Osteocyte (in vitro differentiated cells): ENCODE measurements at regions not wholly inside any gene's neighbourhood (a gene's known extent, or its start where the extent isn't known, plus 50 kb on each side); places are given as distances from the start of the nearest gene placed in this dataset.
A peak's percentile ranks its signal among the peaks of the same experiment; 100 is the strongest.

ENCODE experiments used
- DNase-seq: peaks from one replicate; pipeline ENCODE4 v3.0.0; 2021; ENCODE audit warnings: mixed read lengths; ENCODE audit not compliant: unreplicated experiment; ENCODE audit errors: extremely low spot score
- H3K27ac Mint-ChIP-seq: one replicate; pipeline ENCODE4 v1.8.0; 2021; ENCODE audit warnings: mild to moderate bottlenecking, mixed read lengths; ENCODE audit not compliant: unreplicated experiment
- H3K27me3 Mint-ChIP-seq: one replicate; pipeline ENCODE4 v1.8.0; 2021; ENCODE audit warnings: mixed read lengths; ENCODE audit not compliant: unreplicated experiment
- H3K36me3 Mint-ChIP-seq: one replicate; pipeline ENCODE4 v1.8.0; 2021; ENCODE audit warnings: mixed read lengths; ENCODE audit not compliant: unreplicated experiment
- H3K4me1 Mint-ChIP-seq: one replicate; pipeline ENCODE4 v1.8.0; 2021; ENCODE audit warnings: mixed read lengths; ENCODE audit not compliant: unreplicated experiment
- H3K4me3 Mint-ChIP-seq: one replicate; pipeline ENCODE4 v1.8.0; 2021; ENCODE audit warnings: mild to moderate bottlenecking, moderate library complexity, mixed read lengths; ENCODE audit not compliant: unreplicated experiment
- H3K9me3 Mint-ChIP-seq: one replicate; pipeline ENCODE4 v1.8.0; 2021; ENCODE audit warnings: mixed read lengths; ENCODE audit not compliant: unreplicated experiment
- TF ChIP-seq, protein P1 (sequence below): fragments of 200-600 bp; sonication (generic); IDR thresholded peaks from 2 replicates; pipeline ENCODE4 v1.5.0; 2021; ENCODE audit warnings: antibody characterized with exemption, mild to moderate bottlenecking, moderate library complexity

DNA sequence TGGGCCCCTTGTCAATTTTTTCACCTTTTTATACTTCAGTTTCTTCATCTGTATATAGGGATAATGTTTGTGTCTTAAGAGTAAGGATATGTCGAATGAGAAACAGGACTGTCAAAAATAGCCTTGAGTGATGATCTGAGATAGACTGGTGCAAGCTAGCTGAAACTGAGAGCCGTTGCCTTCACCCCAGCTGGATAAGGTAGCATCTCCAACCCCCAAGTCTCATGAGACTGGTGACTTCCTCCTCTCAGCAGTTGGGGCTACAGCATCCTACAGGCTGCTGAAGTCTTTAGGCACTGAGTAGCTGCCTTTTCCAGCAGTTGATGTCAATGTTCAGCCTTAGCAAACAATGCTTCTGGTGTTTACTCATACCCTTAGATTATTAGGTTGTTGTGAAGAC lies 330.2 kb downstream of the OSTF1 start:
- no peak for DNase-seq
- TF ChIP-seq, protein P1, sequence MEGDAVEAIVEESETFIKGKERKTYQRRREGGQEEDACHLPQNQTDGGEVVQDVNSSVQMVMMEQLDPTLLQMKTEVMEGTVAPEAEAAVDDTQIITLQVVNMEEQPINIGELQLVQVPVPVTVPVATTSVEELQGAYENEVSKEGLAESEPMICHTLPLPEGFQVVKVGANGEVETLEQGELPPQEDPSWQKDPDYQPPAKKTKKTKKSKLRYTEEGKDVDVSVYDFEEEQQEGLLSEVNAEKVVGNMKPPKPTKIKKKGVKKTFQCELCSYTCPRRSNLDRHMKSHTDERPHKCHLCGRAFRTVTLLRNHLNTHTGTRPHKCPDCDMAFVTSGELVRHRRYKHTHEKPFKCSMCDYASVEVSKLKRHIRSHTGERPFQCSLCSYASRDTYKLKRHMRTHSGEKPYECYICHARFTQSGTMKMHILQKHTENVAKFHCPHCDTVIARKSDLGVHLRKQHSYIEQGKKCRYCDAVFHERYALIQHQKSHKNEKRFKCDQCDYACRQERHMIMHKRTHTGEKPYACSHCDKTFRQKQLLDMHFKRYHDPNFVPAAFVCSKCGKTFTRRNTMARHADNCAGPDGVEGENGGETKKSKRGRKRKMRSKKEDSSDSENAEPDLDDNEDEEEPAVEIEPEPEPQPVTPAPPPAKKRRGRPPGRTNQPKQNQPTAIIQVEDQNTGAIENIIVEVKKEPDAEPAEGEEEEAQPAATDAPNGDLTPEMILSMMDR = no peak
- Mint-ChIP-seq H3K4me3 (no peak overlapping the region), H3K36me3 (no peaks in the 10 kb centered on the region), H3K27me3 (peaks cover 11% of the 10 kb centered on the region), H3K4me1 (peaks cover 17% of the 10 kb centered on the region), H3K27ac (no peak overlapping the region), H3K9me3 (no peaks in the 10 kb centered on the region)

DNA sequence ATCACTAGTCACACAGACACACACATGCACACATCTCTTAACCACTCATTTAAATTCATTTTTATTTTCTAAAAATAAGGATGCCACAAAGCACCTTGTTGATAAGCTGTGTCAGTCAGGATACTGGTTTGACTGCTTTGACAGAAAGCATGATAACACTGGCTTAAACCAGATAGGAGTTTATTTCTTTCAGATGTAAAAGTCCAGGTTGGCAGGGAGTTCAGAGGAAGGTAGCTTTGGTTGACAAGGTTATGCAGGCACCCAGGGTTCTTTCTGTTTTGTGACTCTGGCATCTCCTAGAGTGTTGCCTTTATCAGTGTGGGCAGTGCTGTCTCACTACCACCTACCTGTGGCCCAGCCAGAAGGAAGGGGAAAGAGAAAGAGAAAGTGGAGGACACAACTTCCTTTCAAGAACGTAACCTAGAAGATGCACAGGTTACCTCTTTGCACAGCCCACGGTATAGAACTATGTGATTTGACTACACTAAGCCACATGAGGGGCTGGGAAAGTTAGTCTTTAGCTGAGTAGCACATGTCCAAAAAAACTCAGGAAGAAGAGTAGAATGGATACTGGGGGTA lies 334.7 kb downstream of the OSTF1 start:
- no peaks in the 10 kb centered on the region for H3K9me3 Mint-ChIP-seq
- peaks cover 26% of the 10 kb centered on the region for H3K27me3 Mint-ChIP-seq
- no peak overlapping the region for H3K4me3 Mint-ChIP-seq
- no peaks in the 10 kb centered on the region for H3K36me3 Mint-ChIP-seq
- TF ChIP-seq, protein P1 = no peak
- no peak for DNase-seq
- no peaks in the 10 kb centered on the region for H3K4me1 Mint-ChIP-seq
- H3K27ac Mint-ChIP-seq = no peak overlapping the region

DNA sequence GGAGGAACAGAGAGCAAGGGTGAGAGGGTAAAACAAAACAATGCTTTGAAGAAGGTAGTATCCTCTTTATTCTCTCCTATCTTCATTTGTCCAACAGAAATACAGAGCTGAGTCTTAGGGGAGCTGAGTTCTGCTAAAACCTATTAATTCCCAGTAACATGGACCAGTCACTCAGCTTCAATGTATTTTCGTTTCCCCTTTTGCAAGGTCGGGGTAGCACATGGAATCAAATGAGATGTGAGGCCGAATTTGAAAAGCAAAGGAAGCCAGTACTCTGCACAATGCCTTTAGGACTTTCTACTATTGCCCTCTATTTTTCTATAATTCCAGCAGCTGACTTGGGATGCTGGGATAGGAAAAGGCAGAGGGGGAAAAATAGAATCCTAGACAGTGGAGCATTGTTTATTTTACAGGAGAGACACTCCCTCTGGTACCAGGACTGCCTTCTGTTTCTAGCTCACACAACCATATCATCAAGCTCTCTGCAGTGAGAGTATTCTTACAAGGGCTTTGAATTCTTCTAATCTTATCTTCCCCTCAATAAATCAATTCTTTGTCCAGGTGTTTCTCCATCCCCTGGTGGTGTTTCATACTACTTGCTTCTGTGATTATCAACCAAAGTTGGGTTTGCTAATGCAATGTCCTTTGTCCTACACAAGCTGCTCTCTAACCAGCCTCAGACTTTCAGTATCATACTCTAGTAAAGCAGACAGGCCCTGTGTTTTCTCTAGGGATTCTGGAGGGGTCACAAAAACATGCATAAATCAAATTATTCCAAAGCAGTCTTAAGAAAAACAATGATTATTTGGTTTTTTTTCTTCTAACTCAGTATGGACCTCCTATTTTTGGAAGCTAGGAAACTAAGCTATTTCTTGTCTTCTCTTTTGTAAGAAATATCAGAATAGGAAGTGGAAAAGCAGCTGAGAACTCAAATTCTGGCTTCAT lies 341.5 kb downstream of the OSTF1 start:
- H3K9me3 Mint-ChIP-seq = no peaks in the 10 kb centered on the region
- H3K27ac Mint-ChIP-seq = peak overlapping the region; percentile 46
- peaks cover 22% of the 10 kb centered on the region for H3K27me3 Mint-ChIP-seq
- TF ChIP-seq, protein P1 = no peak
- no peak for DNase-seq
- peaks cover 51% of the 10 kb centered on the region for H3K4me1 Mint-ChIP-seq
- H3K36me3 Mint-ChIP-seq = no peaks in the 10 kb centered on the region
- no peak overlapping the region for H3K4me3 Mint-ChIP-seq

DNA sequence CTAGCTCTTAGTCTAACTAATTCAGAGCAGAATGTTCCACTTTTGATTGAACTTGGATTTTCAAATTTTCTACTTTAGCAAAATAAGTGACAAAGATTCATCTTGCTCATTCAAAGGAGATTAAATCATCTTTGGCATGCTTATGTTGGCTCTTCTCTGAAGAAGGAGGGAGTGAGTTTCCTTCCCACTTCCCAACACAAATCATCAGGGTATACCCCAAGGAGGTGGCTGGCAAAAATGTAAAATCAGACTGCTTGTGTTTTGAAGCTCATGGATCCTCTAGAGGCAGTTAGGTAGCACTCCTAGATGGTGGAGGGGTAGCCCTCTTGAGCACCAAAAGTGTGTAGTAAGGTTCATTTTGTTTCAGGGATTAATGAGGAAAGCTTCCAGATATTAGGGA lies 343.1 kb downstream of the OSTF1 start:
- TF ChIP-seq, protein P1 = no peak
- peaks cover 17% of the 10 kb centered on the region for H3K27me3 Mint-ChIP-seq
- peak overlapping the region; percentile 79 for H3K27ac Mint-ChIP-seq
- H3K36me3 Mint-ChIP-seq = no peaks in the 10 kb centered on the region
- H3K9me3 Mint-ChIP-seq = no peaks in the 10 kb centered on the region
- no peak for DNase-seq
- H3K4me3 Mint-ChIP-seq = no peak overlapping the region
- H3K4me1 Mint-ChIP-seq = peaks cover 51% of the 10 kb centered on the region

DNA sequence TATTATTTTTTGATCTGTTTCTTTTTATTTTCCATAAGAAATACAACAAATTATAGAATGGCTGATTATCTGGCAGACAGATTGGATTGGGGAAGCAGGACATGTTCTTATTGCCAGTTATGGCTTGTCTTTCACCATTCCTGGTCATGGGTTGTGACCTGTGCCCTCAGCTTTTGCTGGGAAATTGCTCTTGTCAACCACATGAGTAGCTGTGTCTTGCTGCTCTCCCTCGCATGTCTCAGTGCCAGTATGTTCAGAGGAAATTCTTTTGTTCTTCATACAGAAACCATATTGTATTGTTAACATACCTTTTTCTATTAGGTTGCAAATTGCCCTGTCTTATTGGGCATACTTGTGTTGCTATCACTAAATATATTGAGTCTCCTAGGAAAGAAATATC lies 344.1 kb downstream of the OSTF1 start:
- TF ChIP-seq, protein P1 = no peak
- DNase-seq = no peak
- Mint-ChIP-seq H3K27ac (peak overlapping the region; percentile 78), H3K4me1 (peaks cover 51% of the 10 kb centered on the region), H3K27me3 (peaks cover 8% of the 10 kb centered on the region), H3K4me3 (no peak overlapping the region), H3K9me3 (no peaks in the 10 kb centered on the region), H3K36me3 (no peaks in the 10 kb centered on the region)
